OCI-LY3 (cell line): ENCODE measurements at regions not wholly inside any gene's neighbourhood (a gene's known extent, or its start where the extent isn't known, plus 50 kb on each side); places are given as distances from the start of the nearest gene placed in this dataset.

Experiments
- H2AFZ ChIP-seq: fragments of 200-600, 300-600 bp; shearing (Covaris generic); 2 replicates; pipeline ENCODE4 v1.6.0; 2014; ENCODE audit warnings: antibody characterized with exemption, low read depth, low read length
- H3K27ac ChIP-seq: fragments of 200-600, 300-600 bp; sonication (generic); 2 replicates; pipeline ENCODE4 v1.5.1; 2014; ENCODE audit warnings: mild to moderate bottlenecking, low read length, moderate library complexity, mixed read lengths
- H3K27me3 ChIP-seq: fragments of 200-600, 300-600 bp; sonication (generic); 2 replicates; pipeline ENCODE4 v1.6.1; 2014; ENCODE audit warnings: low read depth, low read length, mixed read lengths
- H3K36me3 ChIP-seq: fragments of 200-600, 300-600 bp; sonication (generic); replicated peaks from 2 replicates; pipeline ENCODE3; 2014; ENCODE audit warnings: low read depth, low read length, mixed read lengths
- H3K4me1 ChIP-seq: fragments of 300-600, 200-600 bp; sonication (generic); 2 replicates; pipeline ENCODE4 v1.6.1; 2014; ENCODE audit warnings: low read length, mixed read lengths
- H3K4me2 ChIP-seq: fragments of 200-600, 300-600 bp; sonication (generic); 2 replicates; pipeline ENCODE4 v1.6.1; 2014; ENCODE audit warnings: low read length, mixed read lengths
- H3K4me3 ChIP-seq: fragments of 300-600, 200-600 bp; sonication (generic); 2 replicates; pipeline ENCODE4 v1.5.1; 2014; ENCODE audit warnings: antibody characterized with exemption, mild to moderate bottlenecking, low read length, moderate library complexity
- H3K79me2 ChIP-seq: fragments of 300-600, 200-600 bp; shearing (Covaris generic); 2 replicates; pipeline ENCODE4 v1.6.1; 2014; ENCODE audit warnings: mild to moderate bottlenecking, low read length, mixed read lengths
- H3K9ac ChIP-seq: fragments of 300-600, 200-600 bp; shearing (Covaris generic); 2 replicates; pipeline ENCODE4 v1.6.0; 2014; ENCODE audit warnings: mild to moderate bottlenecking, low read length, moderate library complexity
- H3K9me3 ChIP-seq: fragments of 200-600, 300-600 bp; shearing (Covaris generic); 2 replicates; pipeline ENCODE4 v1.6.1; 2014; ENCODE audit warnings: low read length, mixed read lengths; ENCODE audit not compliant: insufficient read depth
- H4K20me1 ChIP-seq: fragments of 200-600, 300-600 bp; sonication (generic); 2 replicates; pipeline ENCODE4 v1.6.1; 2016; ENCODE audit warnings: low read length, mixed read lengths; ENCODE audit not compliant: insufficient read depth
- CTCF ChIP-seq: fragments of 200-600, 300-600 bp; sonication (generic); IDR thresholded peaks from 2 replicates; pipeline ENCODE4 v1.5.1; 2014; ENCODE audit warnings: antibody characterized with exemption, low read length, low read depth
- EZH2phosphoT487 ChIP-seq: fragments of 200-600 bp; shearing (Covaris generic); IDR thresholded peaks from 2 replicates; pipeline ENCODE4 v1.6.1; 2018; ENCODE audit warnings: antibody characterized with exemption, mixed run types, low read depth

- Histone ChIP-seq H2AFZ (no peak overlapping the region), H3K4me3 (no peak overlapping the region), H3K27me3 (no peaks in the 10 kb centered on the region; the same call in 1 of the 2 replicates), H3K9me3 (no peaks in the 10 kb centered on the region), H3K36me3 (no peaks in the 10 kb centered on the region), H3K4me1 (no peaks in the 10 kb centered on the region), H3K27ac (no peak overlapping the region), H3K4me2 (no peak overlapping the region), H3K79me2 (no peaks in the 10 kb centered on the region), H3K9ac (no peak overlapping the region), H4K20me1 (no peaks in the 10 kb centered on the region)
- TF ChIP-seq CTCF (no peak), EZH2phosphoT487 (no peak)
Observed at GRCh38 chr5:167753725-167754490, 537.5 kb upstream of the WWC1 start.

DNA sequence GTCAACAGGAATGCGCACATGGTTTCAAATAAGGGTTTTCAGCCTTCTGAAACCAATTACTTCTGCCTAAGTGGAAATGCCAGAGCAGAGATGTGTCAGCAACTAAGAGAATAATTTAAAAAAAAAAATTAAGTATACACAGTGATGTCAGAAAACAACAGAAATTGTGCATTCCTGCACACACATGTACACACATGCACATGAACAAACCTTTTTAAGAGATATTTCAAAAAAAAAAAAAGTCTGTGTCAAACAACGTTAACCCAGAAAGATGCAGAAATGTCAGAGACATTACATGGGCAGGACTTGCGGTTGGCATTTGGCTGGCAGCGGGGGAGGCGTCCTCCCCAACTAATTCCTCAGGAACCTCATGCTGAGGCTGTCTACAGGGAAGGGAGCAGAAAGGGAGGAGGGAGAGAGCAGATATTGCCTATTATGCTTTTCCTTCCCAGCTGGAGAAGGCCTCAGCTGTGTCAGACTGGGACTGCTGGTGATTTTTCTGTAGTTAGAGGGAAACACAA lies 536.9 kb upstream of the WWC1 start:
- Histone ChIP-seq H3K27me3 (no peaks in the 10 kb centered on the region; the same call in 1 of the 2 replicates), H3K4me1 (no peaks in the 10 kb centered on the region), H3K9ac (no peak overlapping the region), H3K36me3 (no peaks in the 10 kb centered on the region), H4K20me1 (no peaks in the 10 kb centered on the region), H3K9me3 (no peaks in the 10 kb centered on the region), H3K27ac (no peak overlapping the region), H3K79me2 (no peaks in the 10 kb centered on the region), H3K4me3 (no peak overlapping the region), H2AFZ (no peak overlapping the region), H3K4me2 (no peak overlapping the region)
- TF ChIP-seq CTCF (no peak), EZH2phosphoT487 (no peak)

- no peaks in the 10 kb centered on the region for H4K20me1 ChIP-seq
- H3K9me3 ChIP-seq, result no peaks in the 10 kb centered on the region
- TF ChIP-seq CTCF, result no peak
- TF ChIP-seq EZH2phosphoT487, result no peak
- H3K4me2 ChIP-seq, result no peak overlapping the region
- no peak overlapping the region for H2AFZ ChIP-seq
- H3K79me2 ChIP-seq, result no peaks in the 10 kb centered on the region
- H3K27me3 ChIP-seq, result no peaks in the 10 kb centered on the region; the same call in 1 of the 2 replicates
- no peak overlapping the region for H3K4me3 ChIP-seq
- H3K27ac ChIP-seq, result no peak overlapping the region
- H3K36me3 ChIP-seq, result no peaks in the 10 kb centered on the region
- H3K9ac ChIP-seq, result no peak overlapping the region
- H3K4me1 ChIP-seq, result no peaks in the 10 kb centered on the region
Observed at GRCh38 chr5:167755420-167755819, 536.0 kb upstream of the WWC1 start.

GRCh38 chr5:167759057-167759821 lies 532.2 kb upstream of the WWC1 start:
- H3K9ac ChIP-seq, result no peak overlapping the region
- H2AFZ ChIP-seq, result no peak overlapping the region
- H3K9me3 ChIP-seq, result no peaks in the 10 kb centered on the region
- no peaks in the 10 kb centered on the region for H3K4me1 ChIP-seq
- H3K4me2 ChIP-seq, result no peak overlapping the region
- H3K36me3 ChIP-seq, result no peaks in the 10 kb centered on the region
- H3K27me3 ChIP-seq, result no peaks in the 10 kb centered on the region; the same call in none of the 2 replicates
- H3K79me2 ChIP-seq, result no peaks in the 10 kb centered on the region
- no peaks in the 10 kb centered on the region for H4K20me1 ChIP-seq
- no peak overlapping the region for H3K27ac ChIP-seq
- H3K4me3 ChIP-seq, result no peak overlapping the region
- TF ChIP-seq EZH2phosphoT487 (no peak), CTCF (no peak)
